HCT116 (cell line): ENCODE measurements at regions not wholly inside any gene's neighbourhood (a gene's known extent, or its start where the extent isn't known, plus 50 kb on each side); places are given as distances from the start of the nearest gene placed in this dataset.

Experiments used
- ATAC-seq: fragments of 200-7000 bp; cut with Tn5 transposase; 2 replicates; pipeline ENCODE4 v1.9.1; 2020; ENCODE audit warnings: mild to moderate bottlenecking, moderate library complexity
- BruUV-seq: library from RNA; stranded (reverse); fragments of 400-500 nt; replicated peaks from 2 replicates; lab custom pipeline; 2021; lab: Mats Ljungman, UMichigan
- CTCF ChIA-PET: fragments of 300-600 bp; sonication (Branson Sonifier 250); formaldehyde crosslinking; loops from one replicate; lab custom pipeline; 2021; ENCODE audit warnings: antibody characterized with exemption; lab: Charles Lee
- POLR2A ChIA-PET: fragments of 300-600, 350-600 bp; sonication (Branson Sonifier 250); formaldehyde crosslinking; loops from one replicate; lab custom pipeline; 2021; ENCODE audit warnings: antibody characterized with exemption; lab: Charles Lee
- RAD21 ChIA-PET, 2 experiments: fragments of 300-600 bp; sonication (Branson Sonifier 250); formaldehyde crosslinking; loops; one replicate each; lab custom pipeline; 2023; ENCODE audit warnings: low total read pairs in 2 of 2; ENCODE audit not compliant: uncharacterized antibody in 2 of 2, unreplicated experiment in 2 of 2, low non-redundant PET in 1 of 2; lab: Charles Lee
- DNase-seq: peaks from one replicate; pipeline ENCODE4 v3.0.0-alpha.2; 2010; ENCODE audit warnings: low read depth, low spot score
- H2AFZ ChIP-seq: fragments of 200-600 bp; shearing (Covaris generic), sonication (generic); 2 replicates; pipeline ENCODE4 v1.6.1; 2017; ENCODE audit warnings: low read depth, mixed run types, mixed read lengths, antibody characterized with exemption, low read length; ENCODE audit not compliant: poor library complexity, severe bottlenecking
- H3K27ac ChIP-seq: 2 replicates; pipeline ENCODE4 v1.5.1; 2012; ENCODE audit warnings: low read depth, low read length
- H3K27me3 ChIP-seq: fragments of 200-600 bp; sonication (generic); 2 replicates; pipeline ENCODE4 v1.6.1; 2016; ENCODE audit warnings: mixed run types, low read length, mixed read lengths; ENCODE audit not compliant: insufficient read depth
- H3K36me3 ChIP-seq, 2 experiments: fragments of 200-500 bp in 1 of 2; fragments of 200-600 bp in 1 of 2; sonication (Bioruptor generic) in 1 of 2; sonication (generic) in 1 of 2; 2 replicates each; pipeline versions ENCODE4 v1.5.1 to v1.6.1; 2014 to 2016; ENCODE audit warnings: low read length in 2 of 2, inconsistent platforms in 1 of 2, mixed read lengths in 1 of 2, mixed run types in 1 of 2; ENCODE audit not compliant: insufficient read depth in 2 of 2, control insufficient read depth in 1 of 2
- H3K4me1 ChIP-seq, 2 experiments: fragments of 200-600 bp in 1 of 2; sonication (generic) in 1 of 2; 2 replicates each; pipeline versions ENCODE4 v1.5.1 to v1.6.1; 2012 to 2017; ENCODE audit warnings: low read length in 2 of 2, inconsistent platforms in 1 of 2, mild to moderate bottlenecking in 1 of 2, mixed read lengths in 1 of 2, mixed run types in 1 of 2, moderate library complexity in 1 of 2; ENCODE audit not compliant: insufficient read depth in 2 of 2, control insufficient read depth in 1 of 2
- H3K4me2 ChIP-seq: fragments of 200-600 bp; sonication (generic); 2 replicates; pipeline ENCODE4 v1.6.1; 2017; ENCODE audit warnings: mixed run types, low read length, mixed read lengths
- H3K4me3 ChIP-seq, 2 experiments: fragments of 200-600 bp in 1 of 2; sonication (generic) in 1 of 2; replicated peaks in 1 of 2; 2 replicates each; pipeline ENCODE4 v1.5.1; 2011 to 2016; ENCODE audit warnings: low read length in 2 of 2, control low read depth in 1 of 2, low read depth in 1 of 2, mild to moderate bottlenecking in 1 of 2, mixed read lengths in 1 of 2, mixed run types in 1 of 2
- H3K79me2 ChIP-seq: fragments of 200-600 bp; sonication (generic); 2 replicates; pipeline ENCODE4 v1.6.1; 2017; ENCODE audit warnings: mild to moderate bottlenecking, mixed run types, low read length, moderate library complexity, mixed read lengths; ENCODE audit not compliant: insufficient read depth
- H3K9ac ChIP-seq: fragments of 200-600 bp; sonication (generic); 2 replicates; pipeline ENCODE4 v1.6.1; 2016; ENCODE audit warnings: low read length, mixed read lengths
- H3K9me2 ChIP-seq: fragments of 200-600 bp; sonication (generic), shearing (Covaris generic); 2 replicates; pipeline ENCODE4 v1.6.1; 2017; ENCODE audit warnings: mixed run types, mild to moderate bottlenecking, moderate library complexity; ENCODE audit not compliant: insufficient read depth
- H3K9me3 ChIP-seq, 2 experiments: fragments of 200-500 bp in 1 of 2; fragments of 200-600 bp in 1 of 2; sonication (Bioruptor generic) in 1 of 2; sonication (generic) in 1 of 2; 2 replicates each; pipeline ENCODE4 v1.6.1; 2014 to 2017; ENCODE audit warnings: low read length in 2 of 2, mixed read lengths in 2 of 2, inconsistent platforms in 1 of 2, low read depth in 1 of 2, mild to moderate bottlenecking in 1 of 2, mixed run types in 1 of 2, moderate library complexity in 1 of 2; ENCODE audit not compliant: control insufficient read depth in 1 of 2, insufficient read depth in 1 of 2
- H4K20me1 ChIP-seq: fragments of 200-600 bp; sonication (generic), shearing (Covaris generic); 2 replicates; pipeline ENCODE4 v1.6.1; 2017; ENCODE audit warnings: mixed run types, mild to moderate bottlenecking, moderate library complexity; ENCODE audit not compliant: insufficient read depth
- CEBPB ChIP-seq: IDR thresholded peaks from 2 replicates; pipeline ENCODE4 v1.6.1; 2012; ENCODE audit warnings: low read depth
- EGR1 ChIP-seq: IDR thresholded peaks from 2 replicates; pipeline ENCODE4 v1.6.1; 2012; ENCODE audit warnings: low read depth
- ELF1 ChIP-seq: IDR thresholded peaks from 2 replicates; pipeline ENCODE4 v1.6.1; 2012; ENCODE audit warnings: low read depth, borderline replicate concordance
- EZH2 ChIP-seq: fragments of 200-600 bp; sonication (generic); IDR thresholded peaks from 2 replicates; pipeline ENCODE4 v1.6.1; 2017; ENCODE audit warnings: antibody characterized with exemption, mixed run types
- EZH2phosphoT487 ChIP-seq: fragments of 200-600 bp; IDR thresholded peaks from 2 replicates; pipeline ENCODE4 v1.6.1; 2018; ENCODE audit warnings: antibody characterized with exemption, borderline replicate concordance
- FOSL1 ChIP-seq: IDR thresholded peaks from 2 replicates; pipeline ENCODE4 v1.6.1; 2012; ENCODE audit warnings: low read depth
- JUND ChIP-seq: IDR thresholded peaks from 2 replicates; pipeline ENCODE4 v1.6.1; 2012
- POLR2A ChIP-seq: IDR thresholded peaks from 2 replicates; pipeline ENCODE4 v1.7.0; 2011; ENCODE audit warnings: borderline replicate concordance; ENCODE audit not compliant: insufficient read depth, insufficient read length; ENCODE audit errors: extremely low read depth
- POLR2AphosphoS5 ChIP-seq: IDR thresholded peaks from 2 replicates; pipeline ENCODE4 v1.6.1; 2011; ENCODE audit warnings: mild to moderate bottlenecking, low read depth, low read length, moderate library complexity
- RAD21 ChIP-seq: IDR thresholded peaks from 2 replicates; pipeline ENCODE4 v1.6.1; 2012; ENCODE audit warnings: low read depth, mild to moderate bottlenecking
- SP1 ChIP-seq: IDR thresholded peaks from 2 replicates; pipeline ENCODE4 v1.6.1; 2012; ENCODE audit warnings: low read depth
- SRF ChIP-seq: IDR thresholded peaks from 2 replicates; pipeline ENCODE4 v1.6.1; 2012; ENCODE audit warnings: low read depth
- TCF7L2 ChIP-seq: IDR thresholded peaks from 2 replicates; pipeline ENCODE4 v1.7.0; 2011; ENCODE audit warnings: borderline replicate concordance, inconsistent platforms; ENCODE audit not compliant: insufficient read depth, insufficient read length; ENCODE audit errors: extremely low read depth
- YY1 ChIP-seq: IDR thresholded peaks from 2 replicates; pipeline ENCODE4 v1.6.1; 2011; ENCODE audit warnings: low read length, low read depth, moderate library complexity, mild to moderate bottlenecking; ENCODE audit not compliant: insufficient replicate concordance; ENCODE audit errors: extremely low read depth
- ZFX ChIP-seq: fragments of 450-650 bp; IDR thresholded peaks from 2 replicates; pipeline ENCODE4 v1.6.1; 2017
- ZNF274 ChIP-seq: fragments of 200-500 bp; sonication (Bioruptor generic); IDR thresholded peaks from 2 replicates; pipeline ENCODE4 v1.6.1; 2014; ENCODE audit warnings: mild to moderate bottlenecking, low read depth, low read length, inconsistent platforms
- intact Hi-C: fragments of 100-400 bp; cut with micrococcal nuclease; formaldehyde crosslinking; loops from 2 replicates; pipeline ENCODE4 v1.10.0; 2022
- TF ChIP-seq, protein P1 (sequence below): IDR thresholded peaks from 2 replicates; pipeline ENCODE4 v1.6.1; 2012
- TF ChIP-seq, protein P2 (sequence below): IDR thresholded peaks from 2 replicates; pipeline ENCODE4 v1.6.1; 2012
- TF ChIP-seq, protein P3 (sequence below): IDR thresholded peaks from 2 replicates; pipeline ENCODE4 v1.6.1; 2012; ENCODE audit warnings: low read depth
- TF ChIP-seq, protein P4 (sequence below): IDR thresholded peaks from 2 replicates; pipeline ENCODE4 v1.6.1; 2011; ENCODE audit warnings: mild to moderate bottlenecking, low read length, moderate library complexity; ENCODE audit not compliant: insufficient replicate concordance; ENCODE audit errors: extremely low read depth

DNA sequence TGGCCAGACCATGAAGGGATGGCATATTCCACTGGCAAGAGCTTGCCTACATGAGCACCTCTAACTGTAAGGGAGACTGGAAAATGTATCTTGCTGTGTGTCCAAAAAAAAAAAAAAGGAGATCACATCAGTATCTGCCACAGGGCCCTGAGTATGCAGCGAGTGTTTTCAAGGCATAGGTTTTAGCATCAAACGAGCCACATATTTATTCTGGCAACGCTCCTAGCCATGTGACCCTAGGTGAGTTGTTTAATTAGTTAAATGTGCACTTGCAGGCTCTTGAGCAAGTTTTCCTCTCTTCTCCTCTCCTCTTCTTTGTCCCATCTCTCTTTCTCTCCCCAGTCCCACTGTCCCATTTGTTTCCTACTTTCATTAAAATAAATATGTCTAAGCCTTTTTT is 428.7 kb upstream of the AKR1E2 start:
- Histone ChIP-seq H3K9me2 (no peaks in the 10 kb centered on the region), H3K27me3 (no peaks in the 10 kb centered on the region), H4K20me1 (no peaks in the 10 kb centered on the region), H3K4me2 (no peak overlapping the region), H3K79me2 (no peaks in the 10 kb centered on the region), H3K9me3 (no peaks in the 10 kb centered on the region), H3K36me3 (no peaks in the 10 kb centered on the region), H3K9ac (no peak overlapping the region), H2AFZ (no peak overlapping the region), H3K4me3 (no peak overlapping the region), H3K4me1 (no peaks in the 10 kb centered on the region), H3K27ac (no peak overlapping the region)
- intact Hi-C loops, result loop anchor here (10.0 kb wide), 1 partner anchor 257 kb away; no protein-coding TSS in a partner anchor
- ATAC-seq, result no peak
- TF ChIP-seq EZH2 (no peak), POLR2AphosphoS5 (no peak), ZNF274 (no peak), ELF1 (no peak), POLR2A (no peak), FOSL1 (no peak), EZH2phosphoT487 (no peak), SP1 (no peak), ZFX (no peak), SRF (no peak), JUND (no peak), YY1 (no peak), CEBPB (no peak), EGR1 (no peak), RAD21 (no peak), TCF7L2 (no peak)
- TF ChIP-seq, protein P1, sequence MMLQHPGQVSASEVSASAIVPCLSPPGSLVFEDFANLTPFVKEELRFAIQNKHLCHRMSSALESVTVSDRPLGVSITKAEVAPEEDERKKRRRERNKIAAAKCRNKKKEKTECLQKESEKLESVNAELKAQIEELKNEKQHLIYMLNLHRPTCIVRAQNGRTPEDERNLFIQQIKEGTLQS, result no peak
- TF ChIP-seq, protein P2, sequence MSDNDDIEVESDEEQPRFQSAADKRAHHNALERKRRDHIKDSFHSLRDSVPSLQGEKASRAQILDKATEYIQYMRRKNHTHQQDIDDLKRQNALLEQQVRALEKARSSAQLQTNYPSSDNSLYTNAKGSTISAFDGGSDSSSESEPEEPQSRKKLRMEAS, result no peak
- TF ChIP-seq, protein P3, sequence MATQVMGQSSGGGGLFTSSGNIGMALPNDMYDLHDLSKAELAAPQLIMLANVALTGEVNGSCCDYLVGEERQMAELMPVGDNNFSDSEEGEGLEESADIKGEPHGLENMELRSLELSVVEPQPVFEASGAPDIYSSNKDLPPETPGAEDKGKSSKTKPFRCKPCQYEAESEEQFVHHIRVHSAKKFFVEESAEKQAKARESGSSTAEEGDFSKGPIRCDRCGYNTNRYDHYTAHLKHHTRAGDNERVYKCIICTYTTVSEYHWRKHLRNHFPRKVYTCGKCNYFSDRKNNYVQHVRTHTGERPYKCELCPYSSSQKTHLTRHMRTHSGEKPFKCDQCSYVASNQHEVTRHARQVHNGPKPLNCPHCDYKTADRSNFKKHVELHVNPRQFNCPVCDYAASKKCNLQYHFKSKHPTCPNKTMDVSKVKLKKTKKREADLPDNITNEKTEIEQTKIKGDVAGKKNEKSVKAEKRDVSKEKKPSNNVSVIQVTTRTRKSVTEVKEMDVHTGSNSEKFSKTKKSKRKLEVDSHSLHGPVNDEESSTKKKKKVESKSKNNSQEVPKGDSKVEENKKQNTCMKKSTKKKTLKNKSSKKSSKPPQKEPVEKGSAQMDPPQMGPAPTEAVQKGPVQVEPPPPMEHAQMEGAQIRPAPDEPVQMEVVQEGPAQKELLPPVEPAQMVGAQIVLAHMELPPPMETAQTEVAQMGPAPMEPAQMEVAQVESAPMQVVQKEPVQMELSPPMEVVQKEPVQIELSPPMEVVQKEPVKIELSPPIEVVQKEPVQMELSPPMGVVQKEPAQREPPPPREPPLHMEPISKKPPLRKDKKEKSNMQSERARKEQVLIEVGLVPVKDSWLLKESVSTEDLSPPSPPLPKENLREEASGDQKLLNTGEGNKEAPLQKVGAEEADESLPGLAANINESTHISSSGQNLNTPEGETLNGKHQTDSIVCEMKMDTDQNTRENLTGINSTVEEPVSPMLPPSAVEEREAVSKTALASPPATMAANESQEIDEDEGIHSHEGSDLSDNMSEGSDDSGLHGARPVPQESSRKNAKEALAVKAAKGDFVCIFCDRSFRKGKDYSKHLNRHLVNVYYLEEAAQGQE, result no peak
- TF ChIP-seq, protein P4, sequence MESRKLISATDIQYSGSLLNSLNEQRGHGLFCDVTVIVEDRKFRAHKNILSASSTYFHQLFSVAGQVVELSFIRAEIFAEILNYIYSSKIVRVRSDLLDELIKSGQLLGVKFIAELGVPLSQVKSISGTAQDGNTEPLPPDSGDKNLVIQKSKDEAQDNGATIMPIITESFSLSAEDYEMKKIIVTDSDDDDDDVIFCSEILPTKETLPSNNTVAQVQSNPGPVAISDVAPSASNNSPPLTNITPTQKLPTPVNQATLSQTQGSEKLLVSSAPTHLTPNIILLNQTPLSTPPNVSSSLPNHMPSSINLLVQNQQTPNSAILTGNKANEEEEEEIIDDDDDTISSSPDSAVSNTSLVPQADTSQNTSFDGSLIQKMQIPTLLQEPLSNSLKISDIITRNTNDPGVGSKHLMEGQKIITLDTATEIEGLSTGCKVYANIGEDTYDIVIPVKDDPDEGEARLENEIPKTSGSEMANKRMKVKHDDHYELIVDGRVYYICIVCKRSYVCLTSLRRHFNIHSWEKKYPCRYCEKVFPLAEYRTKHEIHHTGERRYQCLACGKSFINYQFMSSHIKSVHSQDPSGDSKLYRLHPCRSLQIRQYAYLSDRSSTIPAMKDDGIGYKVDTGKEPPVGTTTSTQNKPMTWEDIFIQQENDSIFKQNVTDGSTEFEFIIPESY, result no peak
- no peak for DNase-seq
- ChIA-PET RAD21 (no interaction called here), POLR2A (no interaction called here), CTCF (no interaction called here)
- no TSS peak for BruUV-seq
